Breast epithelium (tissue), 4 donors: ENCODE measurements at regions not wholly inside any gene's neighbourhood (a gene's known extent, or its start where the extent isn't known, plus 50 kb on each side); places are given as distances from the start of the nearest gene placed in this dataset.
"Not testable (repeated sequence)": the region's sequence is repeated elsewhere in the genome, so short reads cannot be mapped to it uniquely, and the experiment has no call there.

ENCODE experiments used
- DNase-seq, 2 donors: peaks; one replicate each; pipeline ENCODE4 v3.0.0-alpha.2; 2019; ENCODE audit warnings: low spot score in 2 of 2
- H3K27ac ChIP-seq, 2 donors: fragments of 200-600 bp; sonication (generic) in 1 of 2; one replicate each; pipeline ENCODE4 v1.5.1; 2016 to 2019; ENCODE audit warnings: mild to moderate bottlenecking in 1 of 2
- H3K27me3 ChIP-seq, 2 donors: fragments of 200-600 bp; sonication (generic) in 1 of 2; one replicate each; pipeline versions ENCODE4 v1.5.1 to v1.6.0; 2017 to 2019; ENCODE audit warnings: control low read depth in 1 of 2, mild to moderate bottlenecking in 1 of 2
- H3K36me3 ChIP-seq: fragments of 200-600 bp; one replicate; pipeline ENCODE4 v1.5.1; 2019
- H3K4me1 ChIP-seq, 2 donors: fragments of 200-600 bp; sonication (generic); one replicate each; pipeline ENCODE4 v1.5.1; 2016 to 2019; ENCODE audit warnings: control low read depth in 1 of 2
- H3K4me3 ChIP-seq, 3 donors: fragments of 200-600 bp; sonication (generic); 1 replicate in 2 of 3; 2 replicates in 1 of 3; pipeline ENCODE4 v1.5.1; 2016 to 2019; ENCODE audit warnings: mild to moderate bottlenecking in 3 of 3, moderate library complexity in 2 of 3
- H3K9me3 ChIP-seq, 2 donors: fragments of 200-600 bp; sonication (generic) in 1 of 2; one replicate each; pipeline ENCODE4 v1.5.1; 2016 to 2019; ENCODE audit warnings: control low read depth in 1 of 2
- POLR2A ChIP-seq: fragments of 450-650 bp; IDR thresholded peaks from one replicate; pipeline ENCODE4 v1.6.1; 2016; ENCODE audit warnings: antibody characterized with exemption, mild to moderate bottlenecking, moderate library complexity
- POLR2AphosphoS5 ChIP-seq, 3 donors: sonication (generic); formaldehyde crosslinking; IDR thresholded peaks; one replicate each; pipeline ENCODE4 v1.6.1; 2017; ENCODE audit warnings: antibody characterized with exemption in 3 of 3
- intact Hi-C: fragments of 100-400 bp; cut with DNase I; formaldehyde crosslinking; loops from one replicate; pipeline ENCODE4 v1.15.1; 2023; ENCODE audit warnings: low total_unique reads
- TF ChIP-seq, protein P1 (sequence below), 3 donors: fragments of 450-650 bp; IDR thresholded peaks; one replicate each; pipeline ENCODE4 v1.5.1; 2016 to 2017; ENCODE audit warnings: antibody characterized with exemption in 3 of 3, mild to moderate bottlenecking in 3 of 3, moderate library complexity in 3 of 3

GRCh38 chr14:48568252-48568651, 892.8 kb upstream of the MDGA2 start:
- DNase-seq: no peak
- Histone ChIP-seq H3K36me3 (no peaks in the 10 kb centered on the region), H3K4me3 (no peak overlapping the region), H3K27me3 (no peaks in the 10 kb centered on the region), H3K4me1 (no peaks in the 10 kb centered on the region), H3K9me3 (peaks cover 2 to 9% of the 10 kb centered on the region in 2 donors), H3K27ac (no peak overlapping the region)
- intact Hi-C loops: no loop called here
- no peak for TF ChIP-seq POLR2AphosphoS5 (IDR thresholded peaks at IDR 0.05)
- TF ChIP-seq, protein P1, sequence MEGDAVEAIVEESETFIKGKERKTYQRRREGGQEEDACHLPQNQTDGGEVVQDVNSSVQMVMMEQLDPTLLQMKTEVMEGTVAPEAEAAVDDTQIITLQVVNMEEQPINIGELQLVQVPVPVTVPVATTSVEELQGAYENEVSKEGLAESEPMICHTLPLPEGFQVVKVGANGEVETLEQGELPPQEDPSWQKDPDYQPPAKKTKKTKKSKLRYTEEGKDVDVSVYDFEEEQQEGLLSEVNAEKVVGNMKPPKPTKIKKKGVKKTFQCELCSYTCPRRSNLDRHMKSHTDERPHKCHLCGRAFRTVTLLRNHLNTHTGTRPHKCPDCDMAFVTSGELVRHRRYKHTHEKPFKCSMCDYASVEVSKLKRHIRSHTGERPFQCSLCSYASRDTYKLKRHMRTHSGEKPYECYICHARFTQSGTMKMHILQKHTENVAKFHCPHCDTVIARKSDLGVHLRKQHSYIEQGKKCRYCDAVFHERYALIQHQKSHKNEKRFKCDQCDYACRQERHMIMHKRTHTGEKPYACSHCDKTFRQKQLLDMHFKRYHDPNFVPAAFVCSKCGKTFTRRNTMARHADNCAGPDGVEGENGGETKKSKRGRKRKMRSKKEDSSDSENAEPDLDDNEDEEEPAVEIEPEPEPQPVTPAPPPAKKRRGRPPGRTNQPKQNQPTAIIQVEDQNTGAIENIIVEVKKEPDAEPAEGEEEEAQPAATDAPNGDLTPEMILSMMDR (IDR thresholded peaks at IDR 0.05): no peak
- TF ChIP-seq POLR2A: no peak

DNA sequence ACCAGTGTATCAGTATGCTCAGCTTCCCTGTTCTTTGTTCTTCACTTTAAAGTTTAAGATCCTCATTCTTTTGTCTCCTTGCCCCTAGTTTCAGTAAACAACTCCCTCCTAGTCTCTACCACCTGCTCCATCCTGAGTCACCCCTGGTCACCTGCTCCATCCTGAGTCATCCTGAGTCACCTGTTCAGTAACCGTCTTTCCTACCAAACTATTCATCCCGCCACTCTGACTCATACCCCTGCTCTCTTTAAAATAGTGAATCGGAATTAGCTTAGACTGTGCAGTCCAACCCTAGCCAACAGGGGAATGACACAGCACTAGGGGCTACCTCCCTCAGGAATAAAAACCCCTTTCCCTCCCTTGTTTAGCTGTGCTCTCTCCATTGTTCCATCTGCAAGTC, 888.1 kb upstream of the MDGA2 start:
- Histone ChIP-seq H3K36me3 (no peaks in the 10 kb centered on the region), H3K4me1 (no peaks in the 10 kb centered on the region), H3K4me3 (no peak overlapping the region), H3K9me3 (no peaks in the 10 kb centered on the region), H3K27ac (no peak overlapping the region), H3K27me3 (no peaks in the 10 kb centered on the region)
- DNase-seq: no peak
- no peak for TF ChIP-seq POLR2AphosphoS5 (IDR thresholded peaks at IDR 0.05)
- no peak for TF ChIP-seq POLR2A
- TF ChIP-seq, protein P1 (IDR thresholded peaks at IDR 0.05): no peak
- intact Hi-C loops: no loop called here

DNA sequence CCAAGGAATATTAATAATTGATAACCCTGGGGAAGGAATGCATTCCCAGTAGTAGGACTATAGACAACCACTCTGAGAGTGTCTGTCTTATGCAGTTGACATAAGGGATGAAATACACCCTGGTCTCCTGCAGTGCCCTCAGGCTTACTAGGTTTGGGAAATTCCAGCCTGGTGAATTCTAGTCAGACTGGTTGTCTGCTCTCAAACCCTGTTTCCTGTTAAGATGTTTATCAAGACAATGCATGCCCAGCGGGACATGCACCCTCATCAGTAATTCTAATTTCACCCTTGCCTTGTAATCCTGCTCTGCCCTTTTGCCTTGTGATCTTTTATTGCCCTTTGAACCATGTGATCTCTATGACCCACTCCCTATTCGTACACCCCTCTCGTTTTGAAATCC, 886.0 kb upstream of the MDGA2 start:
- H3K4me3 ChIP-seq, H3K27me3 ChIP-seq, H3K9me3 ChIP-seq, H3K36me3 ChIP-seq, DNase-seq, intact Hi-C loops, H3K27ac ChIP-seq, H3K4me1 ChIP-seq: not testable (repeated sequence)

- H3K27ac ChIP-seq: no peak overlapping the region
- intact Hi-C loops: no loop called here
- no peak overlapping the region for H3K4me3 ChIP-seq
- no peaks in the 10 kb centered on the region for H3K4me1 ChIP-seq
- H3K27me3 ChIP-seq: no peaks in the 10 kb centered on the region
- no peak for DNase-seq
- TF ChIP-seq POLR2AphosphoS5 (IDR thresholded peaks at IDR 0.05): no peak
- TF ChIP-seq POLR2A: no peak
- TF ChIP-seq, protein P1 (IDR thresholded peaks at IDR 0.05): no peak
- no peaks in the 10 kb centered on the region for H3K9me3 ChIP-seq
- H3K36me3 ChIP-seq: no peaks in the 10 kb centered on the region
Observed at GRCh38 chr14:48560421-48560820, 885.0 kb upstream of the MDGA2 start.

DNA sequence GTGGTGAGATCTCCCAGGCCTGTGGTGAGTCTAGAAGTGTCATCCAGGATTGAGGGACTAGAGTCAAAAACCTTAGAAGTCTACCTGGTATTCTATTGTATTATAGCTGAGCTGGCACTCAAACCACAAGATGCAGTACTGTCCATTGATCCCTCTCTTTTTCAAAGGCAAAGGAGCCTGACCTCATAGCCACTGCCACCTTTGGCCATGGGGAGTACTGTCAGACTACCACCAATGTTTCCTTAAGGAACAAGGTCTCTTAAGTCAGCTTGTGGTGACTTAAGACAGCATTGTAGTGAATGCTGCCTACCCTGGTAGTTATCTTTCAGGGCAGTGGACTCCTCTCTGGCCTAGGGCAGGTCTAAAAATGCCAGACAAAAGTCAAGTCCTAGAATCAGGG, 878.0 kb upstream of the MDGA2 start:
- no peaks in the 10 kb centered on the region for H3K27me3 ChIP-seq
- DNase-seq: no peak
- H3K4me1 ChIP-seq: no peaks in the 10 kb centered on the region
- H3K27ac ChIP-seq: no peak overlapping the region
- intact Hi-C loops: no loop called here
- H3K9me3 ChIP-seq: peaks cover 0 to 6% of the 10 kb centered on the region in 2 donors
- no peaks in the 10 kb centered on the region for H3K36me3 ChIP-seq
- H3K4me3 ChIP-seq: no peak overlapping the region
- TF ChIP-seq, protein P1 (IDR thresholded peaks at IDR 0.05): no peak
- no peak for TF ChIP-seq POLR2AphosphoS5 (IDR thresholded peaks at IDR 0.05)
- TF ChIP-seq POLR2A: no peak

DNA sequence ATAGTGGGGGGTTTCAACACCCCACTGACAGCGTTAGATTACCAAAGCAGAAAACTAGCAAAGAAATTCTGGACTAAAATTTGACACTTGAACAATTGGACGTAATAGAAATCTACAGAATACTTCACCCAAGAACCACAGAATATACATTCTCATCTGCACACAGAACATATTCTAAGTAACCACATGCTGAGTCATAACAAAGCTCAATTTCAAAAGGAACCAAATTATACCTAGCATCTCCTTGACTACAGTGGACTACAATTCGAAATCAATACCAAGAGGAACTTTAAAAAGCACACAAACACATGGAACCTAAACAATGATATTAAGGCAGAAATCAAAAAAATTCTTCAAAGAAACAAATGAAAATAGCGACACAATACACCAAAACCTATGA, 871.6 kb upstream of the MDGA2 start:
- DNase-seq: no peak
- H3K27ac ChIP-seq: no peak overlapping the region

More for the DNA sequence above, 871.6 kb upstream of the MDGA2 start:
- intact Hi-C loops: no loop called here
- Histone ChIP-seq H3K9me3 (peaks cover 0 to 6% of the 10 kb centered on the region in 2 donors), H3K36me3 (no peaks in the 10 kb centered on the region), H3K27me3 (no peaks in the 10 kb centered on the region), H3K4me1 (no peaks in the 10 kb centered on the region), H3K4me3 (no peak overlapping the region)
- no peak for TF ChIP-seq POLR2A
- no peak for TF ChIP-seq POLR2AphosphoS5 (IDR thresholded peaks at IDR 0.05)
- TF ChIP-seq, protein P1 (IDR thresholded peaks at IDR 0.05): no peak
